ENCODE measurements at regions not wholly inside any gene's neighbourhood (a gene's known extent, or its start where the extent isn't known, plus 50 kb on each side); places are given as distances from the start of the nearest gene placed in this dataset.
"Not testable (repeated sequence)": the region's sequence is repeated elsewhere in the genome, so short reads cannot be mapped to it uniquely, and the experiment has no call there.

DNA sequence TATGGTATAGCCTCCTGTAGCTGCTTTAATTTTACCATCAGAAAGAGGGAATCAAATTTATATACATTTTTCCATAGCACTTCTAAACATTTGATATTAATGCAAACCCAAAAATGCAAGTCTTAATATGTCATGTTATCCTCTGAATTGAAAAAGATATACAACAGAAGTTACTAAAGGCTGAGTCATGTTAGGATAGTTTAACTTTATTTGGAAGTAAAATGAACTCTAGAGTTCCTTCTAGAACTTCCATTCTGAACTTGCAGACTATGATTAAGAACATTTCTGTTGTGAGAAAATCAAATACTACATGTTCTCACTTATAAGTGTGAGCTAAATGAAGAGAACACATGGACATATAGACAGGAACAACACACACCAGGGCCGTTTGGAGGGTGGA lies 317.3 kb upstream of the PRR16 start:
- no peaks in the 10 kb centered on the region for H3K4me1 ChIP-seq
- intact Hi-C loops (cut with DNase I) = no loop called here
- no peaks in the 10 kb centered on the region for H3K9me3 ChIP-seq
- H3K27ac ChIP-seq = no peak overlapping the region
- H3K4me3 ChIP-seq (replicated peaks in 1 of 3) = no peak overlapping the region
- WGBS, 2 donors = 67 to 68% methylated on average over 1 of the region's 1 CpG
- DNase-seq = no peak
- H3K36me3 ChIP-seq = no peaks in the 10 kb centered on the region
- TF ChIP-seq POLR2A (IDR thresholded peaks at IDR 0.05) = no peak
- TF ChIP-seq, protein P1, sequence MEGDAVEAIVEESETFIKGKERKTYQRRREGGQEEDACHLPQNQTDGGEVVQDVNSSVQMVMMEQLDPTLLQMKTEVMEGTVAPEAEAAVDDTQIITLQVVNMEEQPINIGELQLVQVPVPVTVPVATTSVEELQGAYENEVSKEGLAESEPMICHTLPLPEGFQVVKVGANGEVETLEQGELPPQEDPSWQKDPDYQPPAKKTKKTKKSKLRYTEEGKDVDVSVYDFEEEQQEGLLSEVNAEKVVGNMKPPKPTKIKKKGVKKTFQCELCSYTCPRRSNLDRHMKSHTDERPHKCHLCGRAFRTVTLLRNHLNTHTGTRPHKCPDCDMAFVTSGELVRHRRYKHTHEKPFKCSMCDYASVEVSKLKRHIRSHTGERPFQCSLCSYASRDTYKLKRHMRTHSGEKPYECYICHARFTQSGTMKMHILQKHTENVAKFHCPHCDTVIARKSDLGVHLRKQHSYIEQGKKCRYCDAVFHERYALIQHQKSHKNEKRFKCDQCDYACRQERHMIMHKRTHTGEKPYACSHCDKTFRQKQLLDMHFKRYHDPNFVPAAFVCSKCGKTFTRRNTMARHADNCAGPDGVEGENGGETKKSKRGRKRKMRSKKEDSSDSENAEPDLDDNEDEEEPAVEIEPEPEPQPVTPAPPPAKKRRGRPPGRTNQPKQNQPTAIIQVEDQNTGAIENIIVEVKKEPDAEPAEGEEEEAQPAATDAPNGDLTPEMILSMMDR (IDR thresholded peaks at IDR 0.05) = no peak
- H3K27me3 ChIP-seq = no peaks in the 10 kb centered on the region

DNA sequence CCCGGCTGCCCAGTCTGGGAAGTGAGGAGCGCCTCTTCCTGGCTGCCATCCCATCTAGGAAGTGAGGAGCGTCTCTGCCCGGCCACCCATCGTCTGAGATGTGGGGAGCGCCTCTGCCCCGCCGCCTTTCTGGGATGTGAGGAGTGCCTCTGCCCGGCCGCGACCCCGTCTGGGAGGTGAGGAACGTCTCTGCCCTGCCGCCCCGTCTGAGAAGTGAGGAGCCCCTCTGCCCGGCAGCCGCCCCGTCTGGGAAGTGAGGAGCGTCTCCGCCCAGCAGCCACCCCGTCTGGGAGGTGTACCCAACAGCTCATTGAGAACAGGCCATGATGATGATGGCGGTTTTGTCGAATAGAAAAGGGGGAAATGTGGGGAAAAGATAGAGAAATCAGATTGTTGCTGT lies 316.2 kb upstream of the PRR16 start:
- WGBS, 2 donors = 96 to 98% methylated on average over 15 to 17 of the region's 23 CpGs
- H3K27ac ChIP-seq; intact Hi-C loops (cut with DNase I); H3K4me1 ChIP-seq; H3K9me3 ChIP-seq; H3K36me3 ChIP-seq; H3K4me3 ChIP-seq (replicated peaks in 1 of 3); H3K27me3 ChIP-seq; DNase-seq: not testable (repeated sequence)

DNA sequence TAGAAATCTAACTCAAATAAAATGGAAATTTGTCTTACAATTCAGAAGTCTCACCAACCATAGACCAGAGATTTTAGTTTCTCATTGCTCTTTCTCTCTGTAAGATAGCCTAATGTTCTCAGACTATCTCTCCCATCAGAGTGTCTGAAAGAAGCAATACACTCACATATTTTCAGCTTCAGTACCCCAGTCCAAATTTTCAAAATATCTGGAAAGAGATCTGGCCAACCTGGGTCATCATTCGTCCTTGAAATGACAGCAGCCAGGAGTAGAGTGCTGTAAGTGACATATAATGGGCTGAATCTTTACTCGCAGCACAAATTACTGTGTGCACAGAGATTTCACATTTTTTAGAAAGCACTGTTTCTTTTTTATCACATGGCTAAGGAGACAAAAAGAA lies 313.3 kb upstream of the PRR16 start:
- no peaks in the 10 kb centered on the region for H3K9me3 ChIP-seq
- H3K4me1 ChIP-seq = no peaks in the 10 kb centered on the region
- intact Hi-C loops (cut with DNase I) = no loop called here
- no peak overlapping the region for H3K27ac ChIP-seq
- H3K36me3 ChIP-seq = no peaks in the 10 kb centered on the region
- no peak for DNase-seq
- no peaks in the 10 kb centered on the region for H3K27me3 ChIP-seq
- TF ChIP-seq, protein P1 (IDR thresholded peaks at IDR 0.05) = no peak
- no peak for TF ChIP-seq POLR2A (IDR thresholded peaks at IDR 0.05)
- H3K4me3 ChIP-seq (replicated peaks in 1 of 3) = no peak overlapping the region
- WGBS, 2 donors = 56 to 59% methylated on average over 2 of the region's 2 CpGs

DNA sequence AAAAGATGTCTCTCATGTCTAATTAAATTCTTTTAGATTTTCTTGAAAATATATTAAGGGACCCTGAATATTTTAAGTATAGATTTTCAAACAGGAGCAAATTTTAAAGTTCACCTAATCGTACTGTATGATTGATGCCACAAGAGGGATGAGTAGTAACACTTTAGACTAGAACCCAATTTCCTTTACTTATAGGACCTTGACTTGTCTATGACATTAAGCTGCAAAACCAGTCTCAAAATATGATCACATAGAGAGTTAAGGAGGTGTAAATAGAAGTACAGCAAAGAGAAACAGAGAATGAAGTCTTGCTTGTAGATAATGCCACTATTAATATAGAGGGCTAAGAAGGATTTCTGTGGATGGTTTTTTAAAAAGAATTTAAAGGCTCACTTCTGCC lies 312.9 kb upstream of the PRR16 start:
- H3K4me1 ChIP-seq = no peaks in the 10 kb centered on the region
- H3K27ac ChIP-seq = no peak overlapping the region
- H3K36me3 ChIP-seq = no peaks in the 10 kb centered on the region
- intact Hi-C loops (cut with DNase I) = no loop called here
- no peak for DNase-seq
- H3K4me3 ChIP-seq (replicated peaks in 1 of 3) = no peak overlapping the region
- WGBS, 2 donors = 85 to 89% methylated on average over 1 of the region's 1 CpG
- no peaks in the 10 kb centered on the region for H3K27me3 ChIP-seq
- no peak for TF ChIP-seq POLR2A (IDR thresholded peaks at IDR 0.05)
- TF ChIP-seq, protein P1 (IDR thresholded peaks at IDR 0.05) = no peak
- H3K9me3 ChIP-seq = no peaks in the 10 kb centered on the region

DNA sequence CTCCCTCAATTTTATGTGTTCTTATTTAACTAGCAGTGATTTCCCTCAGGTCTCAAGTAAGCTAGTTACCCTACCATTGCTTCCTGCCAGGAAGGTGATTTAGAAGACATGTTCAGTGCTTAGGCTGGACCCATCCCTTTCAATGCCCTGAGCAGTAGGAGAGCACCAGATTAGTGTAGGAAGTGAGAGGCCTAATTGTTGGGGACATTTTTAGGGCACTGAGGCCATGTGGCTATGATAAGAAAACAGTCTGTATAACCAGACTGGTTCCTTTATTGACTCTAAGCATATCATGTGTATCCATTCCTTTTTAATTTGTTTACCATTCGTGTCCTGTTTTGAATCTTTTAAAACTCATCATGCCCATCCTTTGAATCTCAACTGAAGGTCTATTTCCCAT lies 312.3 kb upstream of the PRR16 start:
- 81 to 93% methylated on average over 1 of the region's 1 CpG for WGBS, 2 donors
- H3K4me1 ChIP-seq = no peaks in the 10 kb centered on the region
- no peak overlapping the region for H3K4me3 ChIP-seq (replicated peaks in 1 of 3)
- no peak overlapping the region for H3K27ac ChIP-seq
- no peak for DNase-seq
- H3K9me3 ChIP-seq = no peaks in the 10 kb centered on the region
- no peaks in the 10 kb centered on the region for H3K27me3 ChIP-seq
- no peaks in the 10 kb centered on the region for H3K36me3 ChIP-seq
- intact Hi-C loops (cut with DNase I) = no loop called here
- TF ChIP-seq, protein P1 (IDR thresholded peaks at IDR 0.05) = no peak
- no peak for TF ChIP-seq POLR2A (IDR thresholded peaks at IDR 0.05)

DNA sequence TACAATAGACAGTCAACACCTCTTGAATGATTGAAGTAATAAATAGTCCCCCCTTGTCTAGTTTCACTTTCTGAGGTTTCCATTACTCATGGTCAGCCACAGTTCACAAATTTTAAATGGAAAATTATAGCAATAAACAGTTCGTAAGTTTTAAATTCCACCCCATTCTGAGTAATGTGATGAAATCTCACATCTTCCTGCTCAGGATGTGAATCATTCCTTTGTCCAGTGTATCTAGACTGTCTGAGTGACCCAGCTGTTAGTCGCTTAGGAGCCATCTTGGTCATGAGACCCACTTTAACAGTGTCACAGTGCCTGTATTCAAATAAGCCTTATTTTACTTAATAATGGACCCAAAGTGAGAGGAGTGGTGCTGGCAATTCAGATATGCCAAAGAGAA lies 311.6 kb upstream of the PRR16 start:
- intact Hi-C loops (cut with DNase I) = no loop called here
- Histone ChIP-seq H3K27ac (no peak overlapping the region), H3K4me1 (no peaks in the 10 kb centered on the region), H3K4me3 (replicated peaks in 1 of 3) (no peak overlapping the region), H3K27me3 (no peaks in the 10 kb centered on the region), H3K36me3 (no peaks in the 10 kb centered on the region), H3K9me3 (no peaks in the 10 kb centered on the region)
- DNase-seq = no peak
- 85 to 91% methylated on average over 2 of the region's 2 CpGs for WGBS, 2 donors
- TF ChIP-seq POLR2A (IDR thresholded peaks at IDR 0.05) = no peak
- TF ChIP-seq, protein P1 (IDR thresholded peaks at IDR 0.05) = no peak
